Activated naive CD4-positive, alpha-beta T cell treated with anti-CD3 and anti-CD28 coated beads, Interleukin-2, amount 50 U/mL, for 72 hours (primary cell): ENCODE measurements at regions not wholly inside any gene's neighbourhood (a gene's known extent, or its start where the extent isn't known, plus 50 kb on each side); places are given as distances from the start of the nearest gene placed in this dataset.
"Not testable (repeated sequence)": the region's sequence is repeated elsewhere in the genome, so short reads cannot be mapped to it uniquely, and the experiment has no call there.

Experiments
- ATAC-seq, 2 donors: fragments of 150-1000 bp; cut with Tn5 transposase; 2 replicates each; pipeline ENCODE4 v1.10.0; 2021; ENCODE audit warnings: mild to moderate bottlenecking in 2 of 2, moderate library complexity in 2 of 2
- DNase-seq, 2 donors: peaks; one replicate each; pipeline ENCODE4 v3.0.0; 2021 to 2022; ENCODE audit warnings: low spot score in 2 of 2
- H3K27ac Mint-ChIP-seq, 2 donors: one replicate each; pipeline ENCODE4 v1.8.0; 2022; ENCODE audit warnings: mild to moderate bottlenecking in 2 of 2, mixed read lengths in 2 of 2
- H3K36me3 Mint-ChIP-seq, 2 donors: one replicate each; pipeline ENCODE4 v1.8.0; 2022; ENCODE audit warnings: mixed read lengths in 2 of 2
- H3K9me3 Mint-ChIP-seq, 2 donors: one replicate each; pipeline ENCODE4 v1.8.0; 2022; ENCODE audit warnings: mixed read lengths in 2 of 2

DNA sequence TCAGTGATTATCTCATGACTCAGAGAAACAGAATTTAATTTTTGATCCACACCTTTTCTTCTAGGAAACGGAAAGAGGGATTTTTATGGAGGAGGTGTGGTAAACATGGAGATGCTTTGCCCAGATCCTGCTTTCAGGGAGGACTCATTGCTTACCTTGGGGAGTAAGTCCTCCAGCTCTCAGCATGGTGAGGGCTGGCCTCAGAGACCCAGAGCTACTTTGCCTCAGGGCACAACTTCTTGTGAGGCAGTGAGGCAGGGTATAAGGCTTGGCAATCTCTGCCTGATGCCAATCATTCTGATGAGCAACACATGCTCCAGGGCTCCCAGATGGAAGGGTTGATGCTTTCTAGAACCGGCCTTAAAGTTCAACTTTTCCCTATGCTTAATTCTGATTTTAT is 189.9 kb upstream of the DCC start:
- no peak for DNase-seq
- Mint-ChIP-seq H3K9me3 (peaks cover 10 to 15% of the 10 kb centered on the region in 2 donors), H3K27ac (no peak overlapping the region), H3K36me3 (peaks cover 0 to 6% of the 10 kb centered on the region in 2 donors)
- ATAC-seq, result no peak

- Mint-ChIP-seq H3K9me3 (peaks cover 10 to 15% of the 10 kb centered on the region in 2 donors), H3K27ac (no peak overlapping the region), H3K36me3 (peaks cover 0 to 6% of the 10 kb centered on the region in 2 donors)
- no peak for DNase-seq
- ATAC-seq, result no peak
Measured at GRCh38 chr18:52152036-52152435, 188.0 kb upstream of the DCC start.

DNA sequence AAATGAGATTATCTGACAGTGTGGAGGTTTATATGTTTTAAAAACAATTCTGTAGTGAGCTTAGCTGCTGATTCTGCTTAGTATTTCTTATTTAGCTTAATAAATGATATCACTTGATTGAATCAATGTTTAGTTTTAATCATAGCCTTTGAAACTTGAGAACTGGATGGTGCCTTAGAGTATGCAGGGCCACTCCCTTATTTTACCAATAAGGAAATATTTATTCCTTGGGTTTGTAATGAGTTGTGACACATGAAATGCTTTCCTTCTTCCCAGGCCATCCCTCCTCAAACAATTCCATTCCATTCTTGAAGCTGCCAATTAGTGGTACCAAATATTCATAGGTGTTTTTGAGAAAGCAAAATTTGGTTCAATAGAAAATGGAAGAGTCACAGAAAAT is 183.8 kb upstream of the DCC start:
- peaks cover 0 to 2% of the 10 kb centered on the region in 2 donors for H3K9me3 Mint-ChIP-seq

DNA sequence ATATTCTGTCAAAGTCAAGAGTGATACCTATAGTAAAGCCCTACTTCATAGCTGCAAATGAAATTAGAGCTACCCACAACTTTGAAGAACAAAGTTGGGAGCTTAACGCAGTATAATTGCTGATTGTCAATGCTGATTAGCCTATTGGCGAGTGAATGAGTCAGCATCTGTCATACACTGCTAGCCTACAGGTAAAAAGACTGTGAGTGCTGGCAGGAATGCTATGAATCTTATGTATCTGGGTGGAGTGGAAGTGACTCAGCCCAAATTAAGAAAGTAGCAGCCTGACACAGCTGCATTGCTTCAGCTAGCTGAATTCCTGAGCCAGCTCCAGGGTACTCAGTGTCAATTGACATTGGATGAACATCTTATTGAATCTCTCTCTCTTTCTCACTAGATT is 179.4 kb upstream of the DCC start:
- no peak for ATAC-seq
- DNase-seq, result no peak
- Mint-ChIP-seq H3K36me3 (no peaks in the 10 kb centered on the region), H3K27ac (no peak overlapping the region), H3K9me3 (peaks cover 5% of the 10 kb centered on the region in 2 donors)

More for the DNA sequence above, 183.8 kb upstream of the DCC start:
- H3K36me3 Mint-ChIP-seq, result no peaks in the 10 kb centered on the region
- no peak overlapping the region for H3K27ac Mint-ChIP-seq
- no peak for ATAC-seq
- DNase-seq, result no peak

DNA sequence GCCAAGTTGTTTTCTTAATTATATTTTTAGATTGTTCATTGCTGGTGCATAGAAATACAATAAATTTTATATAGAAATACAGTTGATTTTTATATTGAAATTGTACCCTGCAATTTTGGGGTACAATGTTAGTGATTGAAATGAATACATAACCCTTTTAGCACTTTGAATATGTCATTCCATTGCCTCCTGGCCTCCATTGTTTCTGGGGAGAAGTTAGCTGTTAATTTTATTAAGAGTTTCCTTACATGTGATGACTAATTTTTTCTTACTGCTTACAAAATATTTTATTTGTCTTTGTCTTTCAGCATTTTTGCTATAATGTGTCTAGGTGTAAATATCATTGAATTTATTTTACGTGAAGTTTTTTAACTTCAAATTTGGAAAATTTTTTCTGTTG is 176.5 kb upstream of the DCC start:
- Mint-ChIP-seq H3K9me3 (peaks cover 5% of the 10 kb centered on the region in 2 donors), H3K27ac (no peak overlapping the region)
- no peak for ATAC-seq

GRCh38 chr18:52168131-52168530 is 171.9 kb upstream of the DCC start:
- ATAC-seq, DNase-seq, H3K36me3 Mint-ChIP-seq, H3K27ac Mint-ChIP-seq: not testable (repeated sequence)
- peaks cover 5 to 13% of the 10 kb centered on the region in 2 donors for H3K9me3 Mint-ChIP-seq

More for the DNA sequence above, 176.5 kb upstream of the DCC start:
- no peaks in the 10 kb centered on the region for H3K36me3 Mint-ChIP-seq
- DNase-seq, result no peak

DNA sequence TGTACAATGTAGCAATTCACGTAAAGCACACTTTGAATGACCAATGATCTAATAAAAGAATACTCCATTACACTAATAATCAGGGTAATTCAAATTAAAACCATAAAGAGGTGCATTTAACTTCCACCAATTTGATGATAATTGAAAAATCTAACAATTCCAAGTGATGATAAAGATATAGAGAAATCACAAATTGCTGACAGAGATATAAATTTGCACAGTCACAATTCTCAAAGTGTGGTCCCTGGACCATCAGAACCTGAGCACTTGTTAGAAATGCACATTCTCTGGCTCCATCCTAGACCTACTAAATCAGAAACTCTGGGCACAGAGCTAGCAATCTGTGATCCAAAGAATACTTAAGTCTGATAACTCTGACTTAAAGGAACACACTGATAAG is 165.8 kb upstream of the DCC start:
- Mint-ChIP-seq H3K9me3 (peaks cover 3 to 18% of the 10 kb centered on the region in 2 donors), H3K27ac (no peak overlapping the region), H3K36me3 (no peaks in the 10 kb centered on the region)
- no peak for DNase-seq
- no peak for ATAC-seq

- peaks cover 3 to 12% of the 10 kb centered on the region in 2 donors for H3K9me3 Mint-ChIP-seq
- H3K27ac Mint-ChIP-seq, result no peak overlapping the region
- DNase-seq (no peak), ATAC-seq (no peak)
- no peaks in the 10 kb centered on the region for H3K36me3 Mint-ChIP-seq
Measured at GRCh38 chr18:52175406-52175805, 164.6 kb upstream of the DCC start.

DNA sequence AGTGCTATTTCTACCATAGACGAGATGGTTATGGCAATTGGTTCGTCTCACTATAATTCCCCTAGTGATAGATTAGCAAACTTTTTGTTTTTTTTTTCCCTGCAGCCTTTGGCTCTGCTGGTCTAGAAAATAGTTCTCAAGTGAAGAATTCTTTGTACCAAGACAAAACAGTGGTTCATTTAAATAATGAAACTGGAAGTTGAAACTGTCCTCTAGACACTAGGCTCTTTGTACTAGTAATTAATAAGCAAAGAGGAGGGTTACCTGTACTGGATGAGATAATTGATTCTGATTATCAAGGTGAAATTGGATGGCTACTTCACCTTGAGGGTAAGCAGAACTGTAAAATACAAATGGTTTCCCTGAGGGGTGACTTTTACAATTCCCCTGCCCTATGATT is 156.9 kb upstream of the DCC start:
- H3K36me3 Mint-ChIP-seq, result peaks cover 0 to 9% of the 10 kb centered on the region in 2 donors
- no peak for ATAC-seq
- H3K27ac Mint-ChIP-seq, result no peak overlapping the region
- DNase-seq, result no peak
- H3K9me3 Mint-ChIP-seq, result peaks cover 15 to 21% of the 10 kb centered on the region in 2 donors

GRCh38 chr18:52190195-52190594 is 149.8 kb upstream of the DCC start:
- no peak for ATAC-seq
- H3K27ac Mint-ChIP-seq, result no peak overlapping the region
- H3K9me3 Mint-ChIP-seq, result peaks cover 6 to 13% of the 10 kb centered on the region in 2 donors
- peaks cover 0 to 11% of the 10 kb centered on the region in 2 donors for H3K36me3 Mint-ChIP-seq
- DNase-seq, result no peak

GRCh38 chr18:52190631-52191030 is 149.4 kb upstream of the DCC start:
- DNase-seq (no peak), ATAC-seq (no peak)
- H3K36me3 Mint-ChIP-seq, result peaks cover 0 to 11% of the 10 kb centered on the region in 2 donors
- H3K9me3 Mint-ChIP-seq, result peaks cover 6 to 13% of the 10 kb centered on the region in 2 donors
- no peak overlapping the region for H3K27ac Mint-ChIP-seq

DNA sequence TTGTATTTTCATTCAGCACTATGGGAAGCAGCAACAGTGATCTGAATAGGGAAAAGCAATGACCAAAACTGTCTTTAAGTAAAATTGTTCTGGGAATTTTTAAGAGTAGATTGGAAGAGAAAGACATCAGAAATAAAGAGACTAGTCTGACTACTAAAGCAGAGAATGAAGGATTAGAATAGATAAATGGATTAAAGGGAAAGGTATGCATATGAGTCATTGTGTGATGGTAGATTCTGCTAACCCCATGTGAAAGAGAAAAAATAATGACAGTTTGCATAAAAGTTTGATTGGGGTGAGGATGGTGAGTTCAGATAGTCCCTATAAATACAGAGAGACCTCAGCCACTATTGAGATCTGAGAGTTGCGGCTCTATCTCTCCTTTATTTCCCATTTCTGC is 139.6 kb upstream of the DCC start:
- H3K27ac Mint-ChIP-seq, result no peak overlapping the region
- ATAC-seq (no peak), DNase-seq (no peak)
- no peaks in the 10 kb centered on the region for H3K36me3 Mint-ChIP-seq
- H3K9me3 Mint-ChIP-seq, result peaks cover 9 to 15% of the 10 kb centered on the region in 2 donors

- H3K9me3 Mint-ChIP-seq, result peaks cover 9 to 15% of the 10 kb centered on the region in 2 donors
- DNase-seq (no peak), ATAC-seq (no peak)
- H3K27ac Mint-ChIP-seq, result no peak overlapping the region
- no peaks in the 10 kb centered on the region for H3K36me3 Mint-ChIP-seq
Measured at GRCh38 chr18:52200921-52201663, 138.9 kb upstream of the DCC start.

DNA sequence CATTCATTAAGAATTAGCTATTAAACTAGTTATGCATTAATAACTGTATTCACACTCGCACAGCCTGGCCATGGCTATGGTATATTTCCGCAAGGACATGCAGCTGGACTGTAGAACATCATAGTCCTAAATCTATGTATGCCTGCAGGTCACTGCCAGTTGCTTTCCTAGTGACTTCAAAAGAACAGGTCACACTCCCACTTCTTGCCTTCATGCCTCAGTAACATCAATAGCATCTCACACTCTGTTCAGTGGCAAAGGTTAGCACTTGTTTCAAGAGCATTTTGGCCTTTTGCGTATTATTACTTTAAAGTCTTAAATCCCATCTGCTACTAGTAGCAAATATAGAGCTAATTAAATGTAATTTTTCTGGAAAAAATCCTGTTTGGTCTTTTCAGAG is 131.4 kb upstream of the DCC start:
- H3K9me3 Mint-ChIP-seq, result peaks cover 8 to 17% of the 10 kb centered on the region in 2 donors
- no peaks in the 10 kb centered on the region for H3K36me3 Mint-ChIP-seq
- no peak for ATAC-seq
- no peak overlapping the region for H3K27ac Mint-ChIP-seq
- DNase-seq, result no peak

- Mint-ChIP-seq H3K27ac (no peak overlapping the region), H3K9me3 (peaks cover 11 to 13% of the 10 kb centered on the region in 2 donors), H3K36me3 (no peaks in the 10 kb centered on the region)
- DNase-seq (no peak), ATAC-seq (no peak)
Measured at GRCh38 chr18:52216109-52216508, 123.9 kb upstream of the DCC start.

DNA sequence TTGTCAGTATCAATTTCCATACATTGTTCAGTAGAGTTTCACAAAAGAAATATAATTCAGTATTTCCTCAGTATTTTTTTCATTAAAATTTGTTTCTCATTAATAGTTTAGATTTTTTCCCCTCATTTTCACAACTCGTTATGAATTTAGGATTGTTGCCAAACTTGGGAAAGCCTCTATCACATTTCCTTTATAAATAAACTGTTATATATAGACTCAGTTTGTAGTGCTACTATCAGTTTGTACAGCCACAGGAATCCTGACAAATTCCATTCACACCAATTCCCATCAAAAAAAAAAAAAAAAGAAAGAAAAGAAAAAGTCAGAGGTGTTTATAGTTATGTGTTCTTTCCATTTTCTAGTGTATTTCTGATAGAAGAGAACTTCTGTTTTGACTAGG is 123.3 kb upstream of the DCC start:
- DNase-seq (no peak), ATAC-seq (no peak)
- Mint-ChIP-seq H3K9me3 (peaks cover 9 to 10% of the 10 kb centered on the region in 2 donors), H3K27ac (no peak overlapping the region), H3K36me3 (no peaks in the 10 kb centered on the region)

- no peak for ATAC-seq
- Mint-ChIP-seq H3K27ac (no peak overlapping the region), H3K36me3 (no peaks in the 10 kb centered on the region), H3K9me3 (peaks cover 10 to 13% of the 10 kb centered on the region in 2 donors)
- no peak for DNase-seq
Measured at GRCh38 chr18:52219102-52219501, 120.9 kb upstream of the DCC start.

DNA sequence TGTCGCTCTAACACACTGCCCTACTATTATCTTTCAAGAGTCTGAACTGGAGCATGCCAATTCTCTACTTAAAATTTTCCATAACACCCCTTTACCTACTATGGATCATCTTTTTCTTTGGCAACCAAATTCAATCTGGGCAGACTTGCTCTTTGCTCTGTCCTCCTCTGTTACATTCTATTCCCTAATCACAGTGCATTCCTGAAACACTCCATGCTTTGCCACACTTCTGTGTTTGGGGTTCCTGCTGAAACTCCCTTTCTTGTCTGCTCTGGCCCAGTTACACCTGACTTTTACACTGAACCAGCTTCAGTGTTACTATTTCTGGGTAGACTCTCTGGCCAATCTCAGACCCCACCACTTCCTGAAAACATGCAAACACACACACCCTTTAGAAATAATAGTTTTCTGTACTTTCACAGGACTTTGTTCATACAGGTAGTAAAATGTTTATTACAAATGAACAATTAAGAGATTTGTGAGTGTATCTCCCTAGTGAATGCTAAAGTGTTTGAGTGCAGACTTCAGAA is 119.9 kb upstream of the DCC start:
- Mint-ChIP-seq H3K36me3 (no peaks in the 10 kb centered on the region), H3K9me3 (peaks cover 10% of the 10 kb centered on the region in 2 donors), H3K27ac (no peak overlapping the region)
- no peak for ATAC-seq
- DNase-seq, result no peak
